Common myeloid progenitor, CD34-positive (primary cell): ENCODE measurements at regions not wholly inside any gene's neighbourhood (a gene's known extent, or its start where the extent isn't known, plus 50 kb on each side); places are given as distances from the start of the nearest gene placed in this dataset.
"Not testable (repeated sequence)": the region's sequence is repeated elsewhere in the genome, so short reads cannot be mapped to it uniquely, and the experiment has no call there.

Source experiments
- CTCF ChIA-PET: fragments of 350-600 bp; sonication (Branson Sonifier 250); formaldehyde crosslinking; loops from one replicate; lab custom pipeline; 2021; ENCODE audit warnings: antibody characterized with exemption; lab: Charles Lee
- POLR2A ChIA-PET: fragments of 350-600 bp; sonication (Branson Sonifier 250); formaldehyde crosslinking; loops from one replicate; lab custom pipeline; 2021; ENCODE audit warnings: antibody characterized with exemption; lab: Charles Lee
- DNase-seq, 3 donors: peaks; one replicate each; pipeline versions ENCODE4 v3.0.0 to v3.0.0-alpha.2; 2013
- H3K27ac ChIP-seq, 2 experiments: 1 replicate in 1 of 2; 2 replicates in 1 of 2; pipeline ENCODE4 v1.7.0; 2013; ENCODE audit warnings: inconsistent platforms in 2 of 2, low read length in 2 of 2, mild to moderate bottlenecking in 2 of 2, low read depth in 1 of 2, moderate library complexity in 1 of 2; ENCODE audit not compliant: severe bottlenecking in 2 of 2, insufficient read depth in 1 of 2, poor library complexity in 1 of 2
- H3K27me3 ChIP-seq, 5 experiments: replicated peaks in 2 of 5; 1 replicate in 3 of 5; 2 replicates in 2 of 5; pipeline versions ENCODE4 v1.6.1 to v1.7.0; 2013; ENCODE audit warnings: low read length in 4 of 5, mild to moderate bottlenecking in 2 of 5, moderate library complexity in 2 of 5, inconsistent platforms in 1 of 5; ENCODE audit not compliant: insufficient read depth in 5 of 5, control insufficient read depth in 4 of 5
- H3K36me3 ChIP-seq, 4 experiments: 1 replicate in 2 of 4; 2 replicates in 2 of 4; pipeline versions ENCODE4 v1.6.1 to v1.7.0; 2013; ENCODE audit warnings: low read length in 3 of 4, control low read depth in 1 of 4, mild to moderate bottlenecking in 1 of 4; ENCODE audit not compliant: control insufficient read depth in 4 of 4, insufficient read depth in 4 of 4
- H3K4me1 ChIP-seq, 4 experiments: 1 replicate in 3 of 4; 2 replicates in 1 of 4; pipeline versions ENCODE4 v1.6.1 to v1.7.1; 2013; ENCODE audit warnings: low read length in 3 of 4, mild to moderate bottlenecking in 3 of 4, control low read depth in 1 of 4, inconsistent platforms in 1 of 4, moderate library complexity in 1 of 4; ENCODE audit not compliant: control insufficient read depth in 4 of 4, insufficient read depth in 4 of 4; ENCODE audit errors: control extremely low read depth in 1 of 4
- H3K4me3 ChIP-seq, 7 experiments: 1 replicate in 4 of 7; 2 replicates in 3 of 7; pipeline versions ENCODE4 v1.5.1 to v1.7.0; 2013; ENCODE audit warnings: mild to moderate bottlenecking in 7 of 7, low read length in 6 of 7, moderate library complexity in 6 of 7, inconsistent platforms in 2 of 7, low read depth in 2 of 7, control low read depth in 1 of 7; ENCODE audit not compliant: insufficient read depth in 4 of 7, control insufficient read depth in 1 of 7; ENCODE audit errors: extremely low read depth in 1 of 7
- H3K9me3 ChIP-seq, 5 experiments: 1 replicate in 4 of 5; 2 replicates in 1 of 5; pipeline versions ENCODE4 v1.6.1 to v1.7.1; 2013; ENCODE audit warnings: low read length in 4 of 5, mild to moderate bottlenecking in 2 of 5, inconsistent platforms in 1 of 5, low read depth in 1 of 5, moderate library complexity in 1 of 5; ENCODE audit not compliant: control insufficient read depth in 4 of 5, insufficient read depth in 2 of 5; ENCODE audit errors: control extremely low read depth in 1 of 5
- WGBS: methylation state at CpG from one replicate; pipeline ENCODE4 v1.1.5; 2013; ENCODE audit not compliant: insufficient coverage; 5-methylcytosine and 5-hydroxymethylcytosine counted together

GRCh38 chr1:30165116-30165515 lies 558.3 kb downstream of the MATN1 start:
- 90% methylated on average over 4 of the region's 4 CpGs for WGBS
- ChIA-PET POLR2A (no interaction called here), CTCF (no interaction called here)
- no peak for DNase-seq
- Histone ChIP-seq H3K27ac (no peak overlapping the region), H3K27me3 (peaks cover 0 to 7% (median 4%) of the 10 kb centered on the region in 5 experiments), H3K9me3 (peaks cover 0 to 4% (median 0%) of the 10 kb centered on the region in 5 experiments), H3K36me3 (no peaks in the 10 kb centered on the region), H3K4me3 (no peak overlapping the region), H3K4me1 (peaks cover 0 to 6% (median 0%) of the 10 kb centered on the region in 4 experiments)

- Histone ChIP-seq H3K4me1 (peaks cover 0 to 6% (median 0%) of the 10 kb centered on the region in 4 experiments), H3K27me3 (peaks cover 0 to 7% (median 4%) of the 10 kb centered on the region in 5 experiments), H3K4me3 (no peak overlapping the region), H3K9me3 (peaks cover 0 to 4% (median 0%) of the 10 kb centered on the region in 5 experiments), H3K27ac (no peak overlapping the region), H3K36me3 (no peaks in the 10 kb centered on the region)
- ChIA-PET POLR2A (no interaction called here), CTCF (no interaction called here)
- DNase-seq: no peak
- WGBS: 80% methylated on average over 4 of the region's 4 CpGs
These were observed 558.7 kb downstream of the MATN1 start for GRCh38 chr1:30164693-30165092.

- Histone ChIP-seq H3K27me3 (peaks cover 0 to 7% (median 4%) of the 10 kb centered on the region in 5 experiments), H3K4me3 (no peak overlapping the region), H3K36me3 (no peaks in the 10 kb centered on the region), H3K4me1 (peaks cover 0 to 6% (median 0%) of the 10 kb centered on the region in 4 experiments), H3K27ac (no peak overlapping the region), H3K9me3 (peaks cover 0 to 4% (median 0%) of the 10 kb centered on the region in 5 experiments)
- ChIA-PET CTCF (no interaction called here), POLR2A (no interaction called here)
- DNase-seq: no peak
- WGBS: 100% methylated on average over 1 of the region's 2 CpGs
These were observed 560.8 kb downstream of the MATN1 start for GRCh38 chr1:30162565-30162964.

GRCh38 chr1:30161953-30162352 lies 561.4 kb downstream of the MATN1 start:
- peaks cover 0 to 4% (median 3%) of the 10 kb centered on the region in 5 experiments for H3K27me3 ChIP-seq
- WGBS: 35% methylated on average over 6 of the region's 6 CpGs
- CTCF ChIA-PET: no interaction called here
- peaks cover 0 to 6% (median 0%) of the 10 kb centered on the region in 4 experiments for H3K4me1 ChIP-seq
- no peak overlapping the region for H3K4me3 ChIP-seq
- H3K36me3 ChIP-seq: no peaks in the 10 kb centered on the region
- no peak overlapping the region for H3K27ac ChIP-seq
- peaks cover 0 to 4% (median 0%) of the 10 kb centered on the region in 5 experiments for H3K9me3 ChIP-seq
- POLR2A ChIA-PET: no interaction called here
- no peak for DNase-seq

- peaks cover 0 to 6% (median 0%) of the 10 kb centered on the region in 4 experiments for H3K4me1 ChIP-seq
- H3K9me3 ChIP-seq: peaks cover 0 to 4% (median 0%) of the 10 kb centered on the region in 5 experiments
- POLR2A ChIA-PET: interaction anchor here (0.5 kb wide), 1 partner anchor 477 kb away, joined by 3 read pairs; no protein-coding TSS in a partner anchor
- peaks cover 0 to 4% (median 3%) of the 10 kb centered on the region in 5 experiments for H3K27me3 ChIP-seq
- no peak overlapping the region for H3K4me3 ChIP-seq
- H3K36me3 ChIP-seq: no peaks in the 10 kb centered on the region
- H3K27ac ChIP-seq: no peak overlapping the region
- WGBS: 100% methylated on average over 4 of the region's 12 CpGs
- CTCF ChIA-PET: no interaction called here
- no peak for DNase-seq
These were observed 562.2 kb downstream of the MATN1 start for GRCh38 chr1:30160999-30161689.

- DNase-seq: no peak
- Histone ChIP-seq H3K9me3 (peaks cover 0 to 4% (median 0%) of the 10 kb centered on the region in 5 experiments), H3K36me3 (no peaks in the 10 kb centered on the region), H3K27me3 (peaks cover 0 to 3% (median 2%) of the 10 kb centered on the region in 5 experiments), H3K27ac (no peak overlapping the region), H3K4me3 (no peak overlapping the region), H3K4me1 (peaks cover 0 to 6% (median 0%) of the 10 kb centered on the region in 4 experiments)
- WGBS: no CpG with 5 or more reads among the region's 3 CpGs
- CTCF ChIA-PET: no interaction called here
- POLR2A ChIA-PET: no interaction called here
These were observed 564.4 kb downstream of the MATN1 start for GRCh38 chr1:30159015-30159414.

- H3K4me1 ChIP-seq, POLR2A ChIA-PET: not testable (repeated sequence)
- no CpG with 5 or more reads among the region's 2 CpGs for WGBS
These were observed 567.7 kb downstream of the MATN1 start for GRCh38 chr1:30155698-30156097.

More at GRCh38 chr1:30155698-30156097, 567.7 kb downstream of the MATN1 start:
- CTCF ChIA-PET, DNase-seq, H3K4me3 ChIP-seq, H3K27ac ChIP-seq, H3K36me3 ChIP-seq, H3K27me3 ChIP-seq, H3K9me3 ChIP-seq: not testable (repeated sequence)
